ENCODE measurements at regions not wholly inside any gene's neighbourhood (a gene's known extent, or its start where the extent isn't known, plus 50 kb on each side); places are given as distances from the start of the nearest gene placed in this dataset.

DNA sequence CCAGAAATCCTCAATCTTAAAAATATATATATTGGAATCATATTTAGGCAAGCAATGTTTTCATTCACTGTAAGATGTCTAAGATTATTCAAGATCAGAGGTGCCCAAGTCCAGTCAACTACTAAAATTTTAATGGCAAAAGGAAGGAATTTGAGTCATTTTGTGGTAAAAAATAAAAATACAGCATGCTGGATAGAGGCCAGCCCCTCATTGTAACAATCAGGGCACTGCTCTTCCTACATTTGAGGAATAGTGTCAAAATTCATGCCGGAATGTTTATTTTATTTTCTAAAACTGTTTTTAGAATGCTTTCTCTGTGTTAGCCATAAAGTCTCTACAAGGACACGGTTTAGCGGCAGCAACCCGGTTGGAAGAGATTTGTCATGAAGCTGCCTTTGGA lies 49.9 kb upstream of the SRD5A3 start:
- TF ChIP-seq, protein P1, sequence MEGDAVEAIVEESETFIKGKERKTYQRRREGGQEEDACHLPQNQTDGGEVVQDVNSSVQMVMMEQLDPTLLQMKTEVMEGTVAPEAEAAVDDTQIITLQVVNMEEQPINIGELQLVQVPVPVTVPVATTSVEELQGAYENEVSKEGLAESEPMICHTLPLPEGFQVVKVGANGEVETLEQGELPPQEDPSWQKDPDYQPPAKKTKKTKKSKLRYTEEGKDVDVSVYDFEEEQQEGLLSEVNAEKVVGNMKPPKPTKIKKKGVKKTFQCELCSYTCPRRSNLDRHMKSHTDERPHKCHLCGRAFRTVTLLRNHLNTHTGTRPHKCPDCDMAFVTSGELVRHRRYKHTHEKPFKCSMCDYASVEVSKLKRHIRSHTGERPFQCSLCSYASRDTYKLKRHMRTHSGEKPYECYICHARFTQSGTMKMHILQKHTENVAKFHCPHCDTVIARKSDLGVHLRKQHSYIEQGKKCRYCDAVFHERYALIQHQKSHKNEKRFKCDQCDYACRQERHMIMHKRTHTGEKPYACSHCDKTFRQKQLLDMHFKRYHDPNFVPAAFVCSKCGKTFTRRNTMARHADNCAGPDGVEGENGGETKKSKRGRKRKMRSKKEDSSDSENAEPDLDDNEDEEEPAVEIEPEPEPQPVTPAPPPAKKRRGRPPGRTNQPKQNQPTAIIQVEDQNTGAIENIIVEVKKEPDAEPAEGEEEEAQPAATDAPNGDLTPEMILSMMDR (IDR thresholded peaks at IDR 0.05; ENCODE audit: insufficient read depth, low read depth, low read length), result no peak
- TF ChIP-seq EZH2 (IDR thresholded peaks at IDR 0.05; ENCODE audit: insufficient read depth, low read length), result no peak
- no peak overlapping the region for H3K27ac Mint-ChIP-seq (ENCODE audit: unreplicated experiment)
- no peak overlapping the region for H2AFZ ChIP-seq (ENCODE audit: low read depth, low read length)
- H3K79me2 ChIP-seq (ENCODE audit: insufficient read depth, low read length), result no peaks in the 10 kb centered on the region
- no peaks in the 10 kb centered on the region for H3K27me3 Mint-ChIP-seq (ENCODE audit: low read depth, unreplicated experiment)
- H3K9me3 ChIP-seq (ENCODE audit: insufficient read depth, low read depth, low read length), result no peaks in the 10 kb centered on the region
- no peak overlapping the region for H3K9ac ChIP-seq (ENCODE audit: low read length)
- H3K36me3 Mint-ChIP-seq (ENCODE audit: low read depth, unreplicated experiment), result no peaks in the 10 kb centered on the region
- H3K4me2 ChIP-seq (ENCODE audit: low read length), result no peak overlapping the region
- H3K4me1 Mint-ChIP-seq (ENCODE audit: low read depth, unreplicated experiment), result peaks cover 16% of the 10 kb centered on the region
- FAIRE-seq (no peak), DNase-seq (ENCODE audit: low read depth) (no peak)
- H3K4me3 ChIP-seq (ENCODE audit: insufficient read depth, low read depth, low read length), result no peak overlapping the region
- no peaks in the 10 kb centered on the region for H4K20me1 ChIP-seq (ENCODE audit: insufficient read depth, low read length)
- no peak overlapping the region for H3K27ac ChIP-seq (ENCODE audit: low read depth, low read length)
- H3K9me3 Mint-ChIP-seq (ENCODE audit: unreplicated experiment), result peaks cover 14% of the 10 kb centered on the region
- no peak overlapping the region for H3K4me3 Mint-ChIP-seq (ENCODE audit: unreplicated experiment)
- no peaks in the 10 kb centered on the region for H3K36me3 ChIP-seq (ENCODE audit: insufficient read depth, low read length)
- H3K4me1 ChIP-seq (ENCODE audit: insufficient read depth, low read length), result no peaks in the 10 kb centered on the region
- no peaks in the 10 kb centered on the region for H3K27me3 ChIP-seq (ENCODE audit: insufficient read depth, low read length)

Measured in astrocyte (in vitro differentiated cells and primary cell).